OCI-LY1 (cell line): ENCODE measurements at regions not wholly inside any gene's neighbourhood (a gene's known extent, or its start where the extent isn't known, plus 50 kb on each side); places are given as distances from the start of the nearest gene placed in this dataset.
"Not testable (repeated sequence)": the region's sequence is repeated elsewhere in the genome, so short reads cannot be mapped to it uniquely, and the experiment has no call there.

ENCODE experiments used
- CTCF ChIP-seq: fragments of 200-600 bp; sonication (generic), shearing (Covaris generic); IDR thresholded peaks from 2 replicates; pipeline ENCODE4 v1.5.1; 2017; ENCODE audit warnings: mild to moderate bottlenecking, antibody characterized with exemption, low read length, moderate library complexity, mixed read lengths
- EZH2 ChIP-seq: fragments of 200-600 bp; sonication (generic), shearing (Covaris generic); IDR thresholded peaks from 2 replicates; pipeline ENCODE4 v1.8.0; 2017; ENCODE audit warnings: borderline replicate concordance, mixed run types, mild to moderate bottlenecking, antibody characterized with exemption, low read length, moderate library complexity, mixed read lengths

GRCh38 chr11:7860844-7861243 lies 64.1 kb upstream of the OR5P2 start:
- TF ChIP-seq CTCF, EZH2: not testable (repeated sequence)
